BJ (cell line): ENCODE measurements at regions not wholly inside any gene's neighbourhood (a gene's known extent, or its start where the extent isn't known, plus 50 kb on each side); places are given as distances from the start of the nearest gene placed in this dataset.

Experiments used
- CTCF ChIA-PET: fragments of 350-600 bp; formaldehyde crosslinking; extraction: SDS; loops from one replicate; lab custom pipeline; 2021; ENCODE audit warnings: antibody characterized with exemption, inconsistent platforms; lab: Yijun Ruan, JAX
- POLR2A ChIA-PET: fragments of 300-600 bp; sonication (Branson Sonifier 250); formaldehyde crosslinking; extraction: SDS; loops from one replicate; lab custom pipeline; 2021; ENCODE audit warnings: antibody characterized with exemption; lab: Charles Lee
- DNase-seq: peaks from one replicate; pipeline ENCODE4 v3.0.0-alpha.2; 2011; ENCODE audit warnings: low read depth
- H3K27me3 ChIP-seq: 2 replicates; pipeline ENCODE4 v1.6.0; 2011; ENCODE audit warnings: low read length; ENCODE audit not compliant: control insufficient read depth, insufficient read depth
- H3K36me3 ChIP-seq: 2 replicates; pipeline ENCODE4 v1.5.1; 2011; ENCODE audit warnings: low read length; ENCODE audit not compliant: control insufficient read depth, insufficient read depth
- H3K4me3 ChIP-seq: 2 replicates; pipeline ENCODE4 v1.5.1; 2011; ENCODE audit warnings: low read depth, mild to moderate bottlenecking, control low read depth, low read length
- TF ChIP-seq, protein P1 (sequence below): IDR thresholded peaks from 2 replicates; pipeline ENCODE4 v1.5.1; 2011; ENCODE audit warnings: low read depth, mild to moderate bottlenecking, control low read depth, inconsistent platforms, low read length, moderate library complexity; ENCODE audit not compliant: insufficient read depth

GRCh38 chr11:33560729-33561128, 139.9 kb downstream of the C11orf91 start:
- H3K27me3 ChIP-seq, result no peaks in the 10 kb centered on the region
- H3K4me3 ChIP-seq, result no peak overlapping the region
- ChIA-PET POLR2A (no interaction called here), CTCF (interaction anchor here (0.6 kb wide), 1 partner anchor 127 kb away, joined by 4 read pairs; no protein-coding TSS in a partner anchor)
- DNase-seq, result no peak
- TF ChIP-seq, protein P1, sequence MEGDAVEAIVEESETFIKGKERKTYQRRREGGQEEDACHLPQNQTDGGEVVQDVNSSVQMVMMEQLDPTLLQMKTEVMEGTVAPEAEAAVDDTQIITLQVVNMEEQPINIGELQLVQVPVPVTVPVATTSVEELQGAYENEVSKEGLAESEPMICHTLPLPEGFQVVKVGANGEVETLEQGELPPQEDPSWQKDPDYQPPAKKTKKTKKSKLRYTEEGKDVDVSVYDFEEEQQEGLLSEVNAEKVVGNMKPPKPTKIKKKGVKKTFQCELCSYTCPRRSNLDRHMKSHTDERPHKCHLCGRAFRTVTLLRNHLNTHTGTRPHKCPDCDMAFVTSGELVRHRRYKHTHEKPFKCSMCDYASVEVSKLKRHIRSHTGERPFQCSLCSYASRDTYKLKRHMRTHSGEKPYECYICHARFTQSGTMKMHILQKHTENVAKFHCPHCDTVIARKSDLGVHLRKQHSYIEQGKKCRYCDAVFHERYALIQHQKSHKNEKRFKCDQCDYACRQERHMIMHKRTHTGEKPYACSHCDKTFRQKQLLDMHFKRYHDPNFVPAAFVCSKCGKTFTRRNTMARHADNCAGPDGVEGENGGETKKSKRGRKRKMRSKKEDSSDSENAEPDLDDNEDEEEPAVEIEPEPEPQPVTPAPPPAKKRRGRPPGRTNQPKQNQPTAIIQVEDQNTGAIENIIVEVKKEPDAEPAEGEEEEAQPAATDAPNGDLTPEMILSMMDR, result no peak
- no peaks in the 10 kb centered on the region; the same call in 1 of the 2 replicates for H3K36me3 ChIP-seq

DNA sequence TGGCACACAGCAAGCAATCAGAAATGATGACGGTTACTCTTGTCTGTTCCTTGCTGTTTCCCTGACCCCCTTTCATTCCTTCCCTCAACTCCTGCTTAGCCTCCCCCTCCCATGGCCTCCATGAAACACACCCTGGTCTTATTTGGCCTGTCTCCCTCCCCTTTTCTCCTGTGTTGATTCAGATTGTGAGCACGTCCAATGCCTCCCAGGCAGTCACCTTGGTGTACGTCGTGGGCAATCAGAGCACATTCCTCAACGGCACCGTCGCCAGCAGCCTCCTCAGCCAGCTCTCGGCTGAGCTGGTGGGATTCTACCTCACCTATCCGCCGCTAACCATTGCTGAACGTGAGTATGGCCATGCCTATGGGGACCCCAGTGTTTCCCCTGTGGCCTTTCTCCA, 141.1 kb downstream of the C11orf91 start:
- no peaks in the 10 kb centered on the region; the same call in 1 of the 2 replicates for H3K36me3 ChIP-seq
- CTCF ChIA-PET, result interaction anchor here (1.1 kb wide), 1 partner anchor 123 kb away, joined by 3 read pairs; no protein-coding TSS in a partner anchor
- POLR2A ChIA-PET, result no interaction called here
- no peaks in the 10 kb centered on the region for H3K27me3 ChIP-seq
- TF ChIP-seq, protein P1, result no peak
- no peak overlapping the region for H3K4me3 ChIP-seq
- DNase-seq, result no peak

DNA sequence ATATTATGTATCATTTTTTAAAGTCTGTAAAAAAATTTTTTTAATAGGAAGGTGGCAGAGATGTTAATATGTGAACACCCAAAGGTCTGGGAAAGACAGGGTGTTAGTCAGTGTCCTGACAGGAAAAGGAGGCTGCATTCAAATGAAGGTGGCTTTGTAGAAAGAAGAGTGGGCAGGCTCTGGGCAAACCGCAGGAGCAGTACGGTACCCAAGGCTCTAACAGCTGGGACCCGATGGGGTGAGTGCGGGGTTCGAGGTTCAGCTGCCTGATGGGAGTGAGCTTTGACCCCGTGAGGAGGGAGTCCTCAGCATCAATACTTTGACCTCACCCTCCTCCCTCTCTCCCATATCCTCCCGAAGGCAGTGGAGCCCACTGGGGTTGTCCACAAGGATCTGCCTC, 142.5 kb downstream of the C11orf91 start:
- TF ChIP-seq, protein P1, result no peak
- CTCF ChIA-PET, result interaction anchor here (0.6 to 1.5 kb wide), 4 partner anchors 9 to 1211 kb away, joined by 3 to 4 read pairs (median 4); no protein-coding TSS in a partner anchor

GRCh38 chr11:33557201-33557600, 143.4 kb downstream of the C11orf91 start:
- no peaks in the 10 kb centered on the region; the same call in 1 of the 2 replicates for H3K36me3 ChIP-seq
- no peaks in the 10 kb centered on the region for H3K27me3 ChIP-seq
- POLR2A ChIA-PET, result no interaction called here
- peak; percentile 80 for DNase-seq
- TF ChIP-seq, protein P1, result no peak
- H3K4me3 ChIP-seq, result no peak overlapping the region
- CTCF ChIA-PET, result interaction anchor here (1.5 kb wide), 2 partner anchors 10 to 128 kb away, joined by 4 read pairs; no protein-coding TSS in a partner anchor

More for the DNA sequence above, 142.5 kb downstream of the C11orf91 start:
- Histone ChIP-seq H3K36me3 (no peaks in the 10 kb centered on the region; the same call in 1 of the 2 replicates), H3K4me3 (no peak overlapping the region), H3K27me3 (no peaks in the 10 kb centered on the region)
- POLR2A ChIA-PET, result no interaction called here
- DNase-seq, result no peak

- ChIA-PET CTCF (interaction anchor here (1.4 kb wide), 1 partner anchor 11 kb away, joined by 5 read pairs; no protein-coding TSS in a partner anchor), POLR2A (no interaction called here)
- DNase-seq, result no peak
- TF ChIP-seq, protein P1, result no peak
- H3K4me3 ChIP-seq, result no peak overlapping the region
- no peaks in the 10 kb centered on the region for H3K36me3 ChIP-seq
- no peaks in the 10 kb centered on the region for H3K27me3 ChIP-seq
Observed at GRCh38 chr11:33554219-33554618, 146.4 kb downstream of the C11orf91 start.
